ENCODE measurements at regions not wholly inside any gene's neighbourhood (a gene's known extent, or its start where the extent isn't known, plus 50 kb on each side); places are given as distances from the start of the nearest gene placed in this dataset.

GRCh38 chr4:72893354-72894066, 176.0 kb downstream of the COX18 start:
- no peak for TF ChIP-seq POLR2A (IDR thresholded peaks at IDR 0.05)
- TF ChIP-seq CTCF (IDR thresholded peaks at IDR 0.05): no peak
